Brain microvascular endothelial cell (primary cell): ENCODE measurements at regions not wholly inside any gene's neighbourhood (a gene's known extent, or its start where the extent isn't known, plus 50 kb on each side); places are given as distances from the start of the nearest gene placed in this dataset.

ENCODE experiments used
- DNase-seq: peaks from one replicate; pipeline ENCODE4 v3.0.0-alpha.2; 2020
- H3K27ac ChIP-seq: fragments of 250-450 bp; sonication (Bioruptor Pico); 2 replicates; pipeline ENCODE4 v1.5.1; 2020; ENCODE audit warnings: mild to moderate bottlenecking, moderate library complexity
- H3K27me3 ChIP-seq: fragments of 250-450 bp; sonication (Bioruptor Pico); replicated peaks from 2 replicates; pipeline ENCODE4 v1.5.1; 2020; ENCODE audit warnings: mild to moderate bottlenecking
- H3K36me3 ChIP-seq: fragments of 250-450 bp; sonication (Bioruptor Pico); replicated peaks from 2 replicates; pipeline ENCODE4 v1.5.1; 2020; ENCODE audit warnings: mild to moderate bottlenecking
- H3K4me3 ChIP-seq: 2 replicates; pipeline ENCODE4 v1.5.1; 2011; ENCODE audit warnings: low read depth, mild to moderate bottlenecking, control low read depth, low read length, moderate library complexity
- in situ Hi-C: cut with HindIII; loops from 2 replicates; pipeline ENCODE4 v1.10.0; 2017; ENCODE audit warnings: low sequenced_read_pairs, low pct_ligation_motif_present
- TF ChIP-seq, protein P1 (sequence below): IDR thresholded peaks from 2 replicates; pipeline ENCODE4 v1.5.1; 2011; ENCODE audit warnings: low read depth, mild to moderate bottlenecking, moderate library complexity, low read length, control low read depth, inconsistent platforms; ENCODE audit errors: missing control alignments

DNA sequence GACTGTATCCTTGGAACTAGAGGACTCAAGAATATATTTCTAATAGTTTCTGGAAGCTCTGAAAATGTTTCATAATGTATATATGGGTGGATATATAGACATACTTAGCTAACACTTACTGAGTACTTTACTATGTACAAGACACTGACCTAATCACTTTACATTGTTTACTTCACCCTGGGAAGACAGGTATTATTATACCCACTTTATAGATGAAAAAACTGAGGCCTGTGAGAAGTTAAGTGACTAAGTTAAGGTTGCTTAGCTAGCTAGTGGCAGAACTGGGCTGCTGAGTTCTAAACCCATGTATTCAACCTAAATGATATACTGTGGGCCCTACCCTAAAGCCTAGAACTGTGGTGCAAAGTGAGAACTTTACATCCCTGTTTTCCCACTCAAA is 79.1 kb upstream of the SSTR1 start:
- H3K27me3 ChIP-seq = no peaks in the 10 kb centered on the region
- no peaks in the 10 kb centered on the region for H3K36me3 ChIP-seq
- no peak overlapping the region for H3K27ac ChIP-seq
- in situ Hi-C loops = no loop called here
- no peak for DNase-seq
- H3K4me3 ChIP-seq = no peak overlapping the region
- TF ChIP-seq, protein P1, sequence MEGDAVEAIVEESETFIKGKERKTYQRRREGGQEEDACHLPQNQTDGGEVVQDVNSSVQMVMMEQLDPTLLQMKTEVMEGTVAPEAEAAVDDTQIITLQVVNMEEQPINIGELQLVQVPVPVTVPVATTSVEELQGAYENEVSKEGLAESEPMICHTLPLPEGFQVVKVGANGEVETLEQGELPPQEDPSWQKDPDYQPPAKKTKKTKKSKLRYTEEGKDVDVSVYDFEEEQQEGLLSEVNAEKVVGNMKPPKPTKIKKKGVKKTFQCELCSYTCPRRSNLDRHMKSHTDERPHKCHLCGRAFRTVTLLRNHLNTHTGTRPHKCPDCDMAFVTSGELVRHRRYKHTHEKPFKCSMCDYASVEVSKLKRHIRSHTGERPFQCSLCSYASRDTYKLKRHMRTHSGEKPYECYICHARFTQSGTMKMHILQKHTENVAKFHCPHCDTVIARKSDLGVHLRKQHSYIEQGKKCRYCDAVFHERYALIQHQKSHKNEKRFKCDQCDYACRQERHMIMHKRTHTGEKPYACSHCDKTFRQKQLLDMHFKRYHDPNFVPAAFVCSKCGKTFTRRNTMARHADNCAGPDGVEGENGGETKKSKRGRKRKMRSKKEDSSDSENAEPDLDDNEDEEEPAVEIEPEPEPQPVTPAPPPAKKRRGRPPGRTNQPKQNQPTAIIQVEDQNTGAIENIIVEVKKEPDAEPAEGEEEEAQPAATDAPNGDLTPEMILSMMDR = no peak

DNA sequence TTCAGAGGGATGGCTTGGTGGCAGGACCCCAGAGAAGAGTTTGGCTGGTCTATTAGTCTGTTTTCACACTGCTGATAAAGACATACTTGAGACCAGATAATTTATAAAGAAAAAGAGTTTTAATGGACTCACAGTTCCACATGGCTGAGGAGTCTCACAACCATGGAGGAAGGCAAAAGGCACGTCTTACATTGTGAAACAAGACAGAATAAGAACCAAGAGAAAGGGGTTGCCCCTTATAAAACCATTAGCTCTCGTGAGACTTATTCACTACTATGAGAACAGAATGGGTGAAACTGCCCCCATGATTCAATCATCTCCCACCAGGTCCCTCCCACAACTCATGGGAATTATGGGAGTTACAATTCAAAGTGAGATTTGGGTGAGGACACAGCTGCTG is 78.5 kb upstream of the SSTR1 start:
- in situ Hi-C loops = no loop called here

DNA sequence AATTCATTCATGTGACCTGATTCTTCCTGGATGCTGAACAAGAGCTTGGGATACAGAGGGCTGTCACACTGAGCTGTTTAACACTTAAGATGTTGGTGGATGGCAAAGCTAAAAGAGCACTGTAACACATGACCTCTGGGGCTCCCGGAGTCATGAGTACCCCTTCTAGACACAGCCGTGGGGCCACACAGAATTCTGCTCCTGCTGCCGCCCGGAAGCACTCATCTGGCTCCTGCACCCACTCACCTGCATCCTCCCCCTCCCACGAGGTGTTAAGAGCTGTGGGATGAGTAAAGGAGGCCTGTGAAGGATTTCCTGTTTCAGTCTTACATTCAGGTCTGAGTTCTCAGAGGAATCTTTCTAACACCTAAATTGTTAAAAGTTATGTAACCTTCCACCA is 78.0 kb upstream of the SSTR1 start:
- Histone ChIP-seq H3K27me3 (no peaks in the 10 kb centered on the region), H3K36me3 (no peaks in the 10 kb centered on the region), H3K27ac (no peak overlapping the region), H3K4me3 (no peak overlapping the region)
- TF ChIP-seq, protein P1 = no peak
- DNase-seq = no peak
- in situ Hi-C loops = no loop called here

More for the DNA sequence above, 78.5 kb upstream of the SSTR1 start:
- H3K4me3 ChIP-seq = no peak overlapping the region
- TF ChIP-seq, protein P1 = no peak
- no peaks in the 10 kb centered on the region for H3K36me3 ChIP-seq
- DNase-seq = no peak
- H3K27me3 ChIP-seq = no peaks in the 10 kb centered on the region
- H3K27ac ChIP-seq = no peak overlapping the region

DNA sequence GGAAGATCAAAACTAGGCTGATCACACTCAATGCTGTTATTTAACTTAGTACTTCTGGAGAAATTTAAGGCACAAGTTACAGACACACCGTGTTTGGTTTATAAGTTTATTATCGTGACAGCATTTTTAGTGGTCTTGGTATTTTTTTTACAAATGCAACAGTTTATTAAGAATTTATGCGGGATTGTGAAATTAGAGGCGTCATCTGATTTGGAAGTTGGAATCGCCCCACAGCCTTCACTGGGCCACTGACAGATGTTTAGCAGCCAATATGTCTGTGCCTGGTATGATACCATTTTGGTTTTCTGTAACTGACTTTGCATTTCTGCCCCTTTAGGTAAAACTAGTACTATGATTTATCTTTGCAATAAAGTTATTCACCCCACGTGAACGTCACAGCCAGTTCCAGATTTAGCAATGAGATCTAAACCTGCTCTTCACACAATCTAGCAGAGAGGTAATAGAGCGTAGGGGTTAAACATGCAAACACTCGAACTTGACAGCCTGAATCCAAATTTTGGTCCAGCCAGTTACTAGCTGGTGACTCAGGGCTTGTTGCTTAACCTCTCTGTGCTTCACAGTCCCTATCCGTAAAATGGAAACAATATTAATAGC is 73.2 kb upstream of the SSTR1 start:
- Histone ChIP-seq H3K36me3 (no peaks in the 10 kb centered on the region), H3K27me3 (no peaks in the 10 kb centered on the region), H3K4me3 (no peak overlapping the region), H3K27ac (no peak overlapping the region)
- DNase-seq = no peak
- in situ Hi-C loops = no loop called here
- TF ChIP-seq, protein P1 = no peak

DNA sequence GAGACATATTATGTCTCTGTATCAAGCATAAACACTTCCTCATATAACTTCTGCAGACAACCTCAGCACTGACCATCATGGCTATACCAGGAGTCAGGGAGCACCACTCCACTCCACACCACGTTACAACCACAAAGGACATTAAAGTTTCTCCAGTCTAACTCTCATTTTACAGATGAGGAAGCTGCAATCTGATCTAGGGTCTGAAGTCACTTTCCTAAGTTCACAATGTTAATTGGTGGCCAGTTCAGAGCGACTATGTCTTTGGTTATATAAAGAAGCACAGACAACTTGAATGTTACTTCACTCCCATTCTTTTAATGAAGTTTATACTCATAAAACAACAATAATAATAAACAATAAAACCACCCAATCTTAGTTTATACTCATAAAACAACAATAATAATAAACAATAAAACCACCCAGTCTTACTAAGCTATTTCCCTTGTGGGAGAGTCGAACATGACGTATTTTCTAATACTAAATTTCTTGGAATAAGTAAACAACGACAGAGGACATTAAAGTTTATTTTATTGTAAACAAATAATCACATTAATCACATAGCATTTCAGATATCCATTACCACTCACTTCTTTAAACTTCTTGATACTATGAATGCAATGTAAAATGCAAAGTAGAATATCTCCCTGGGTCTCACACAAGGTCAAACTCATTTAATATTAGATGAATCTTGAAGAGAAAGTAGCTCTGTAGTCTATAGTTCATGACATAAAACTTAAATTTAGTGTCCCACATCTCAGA is 72.4 kb upstream of the SSTR1 start:
- DNase-seq = no peak
- in situ Hi-C loops = no loop called here
- Histone ChIP-seq H3K36me3 (no peaks in the 10 kb centered on the region), H3K27ac (no peak overlapping the region), H3K4me3 (no peak overlapping the region), H3K27me3 (no peaks in the 10 kb centered on the region)
- TF ChIP-seq, protein P1 = no peak

DNA sequence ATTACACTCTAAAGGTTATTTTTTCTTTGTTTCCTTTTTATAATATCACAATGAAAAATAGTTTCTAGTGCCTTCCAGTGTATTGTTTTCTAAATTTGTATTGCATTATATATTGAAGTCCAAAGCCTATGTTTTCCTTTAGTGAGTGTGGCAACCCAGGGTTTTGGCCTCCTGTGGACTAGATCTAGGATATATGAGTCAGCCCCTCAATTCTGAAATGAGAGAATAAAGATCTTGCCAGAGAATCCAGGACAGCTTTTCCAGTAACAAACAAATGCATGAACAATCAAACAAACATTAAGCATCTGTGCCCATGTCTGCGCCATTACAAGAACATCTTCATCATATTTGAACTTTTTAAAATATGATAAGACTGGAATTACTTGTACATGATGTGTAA is 70.7 kb upstream of the SSTR1 start:
- TF ChIP-seq, protein P1 = no peak
- in situ Hi-C loops = no loop called here
- Histone ChIP-seq H3K27ac (no peak overlapping the region), H3K4me3 (no peak overlapping the region), H3K27me3 (no peaks in the 10 kb centered on the region), H3K36me3 (no peaks in the 10 kb centered on the region)
- DNase-seq = no peak
